ENCODE measurements at regions not wholly inside any gene's neighbourhood (a gene's known extent, or its start where the extent isn't known, plus 50 kb on each side); places are given as distances from the start of the nearest gene placed in this dataset.

DNA sequence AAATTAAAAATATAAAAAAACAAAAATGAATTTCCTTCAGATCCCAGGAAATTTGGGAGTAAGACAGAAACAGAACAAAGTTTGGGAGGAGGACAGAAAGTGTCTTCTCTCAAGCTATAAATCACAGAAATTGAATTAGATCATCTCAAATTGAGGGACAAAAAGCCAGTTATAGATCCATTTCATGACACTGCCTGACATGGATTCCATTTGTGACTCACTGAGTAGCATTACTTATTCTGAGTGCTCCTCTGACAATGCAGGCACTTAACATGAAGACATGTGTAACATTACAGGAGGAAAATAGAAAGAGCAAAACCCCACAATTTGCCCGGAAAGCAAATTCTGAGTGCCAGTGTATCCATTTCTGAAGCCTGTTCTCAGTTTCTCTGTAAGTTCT lies 63.9 kb upstream of the CREB1 start:
- no peak overlapping the region; the same call in 1 of the 2 replicates for H2AFZ ChIP-seq (ENCODE audit: low read depth)
- no peak overlapping the region for H3K4me3 ChIP-seq (ENCODE audit: low read depth in 2 of 2, low read length in 1 of 2)
- no peaks in the 10 kb centered on the region for H4K20me1 ChIP-seq (ENCODE audit: insufficient read depth)
- no peaks in the 10 kb centered on the region for H3F3A ChIP-seq (replicated peaks; ENCODE audit: insufficient read depth)
- H3K36me3 ChIP-seq (replicated peaks in 1 of 2; ENCODE audit: control insufficient read depth in 1 of 2, insufficient read depth in 2 of 2, low read length in 1 of 2) = no peaks in the 10 kb centered on the region
- H3K9me2 ChIP-seq = no peaks in the 10 kb centered on the region
- TF ChIP-seq MEF2A (IDR thresholded peaks at IDR 0.05; ENCODE audit: borderline replicate concordance, low read depth) (no peak), TAF1 (IDR thresholded peaks at IDR 0.05; ENCODE audit: borderline replicate concordance, low read depth, low read length) (no peak), TCF12 (IDR thresholded peaks at IDR 0.05) (no peak)
- H3K9ac ChIP-seq = no peak overlapping the region
- ChIA-PET POLR2A (interaction anchor here (1.8 kb wide), 1 partner anchor 300 kb away, joined by 6 read pairs; the partner anchor contains the start of gene KLF7), CTCF (interaction anchor here (0.9 kb wide), 1 partner anchor 665 kb away, joined by 3 read pairs; no protein-coding TSS in a partner anchor)
- H3K27ac ChIP-seq (ENCODE audit: low read depth in 2 of 2, low read length in 1 of 2) = no peak overlapping the region; a peak in 1 of 4 replicates
- H3K79me2 ChIP-seq (ENCODE audit: insufficient read depth) = no peaks in the 10 kb centered on the region
- H3K27me3 ChIP-seq (ENCODE audit: insufficient read depth) = no peaks in the 10 kb centered on the region
- H3K4me1 ChIP-seq (ENCODE audit: control insufficient read depth in 1 of 2, insufficient read depth in 2 of 2, low read depth in 1 of 2, low read length in 1 of 2) = peaks cover 7 to 29% of the 10 kb centered on the region in 2 experiments; a peak in 3 of 4 replicates
- H3K4me2 ChIP-seq = no peak overlapping the region
- no peak for DNase-seq
- WGBS (ENCODE audit: low lambda C conversion rate) = 100% methylated on average over 1 of the region's 1 CpG
- no peaks in the 10 kb centered on the region for H3K9me3 ChIP-seq

DNA sequence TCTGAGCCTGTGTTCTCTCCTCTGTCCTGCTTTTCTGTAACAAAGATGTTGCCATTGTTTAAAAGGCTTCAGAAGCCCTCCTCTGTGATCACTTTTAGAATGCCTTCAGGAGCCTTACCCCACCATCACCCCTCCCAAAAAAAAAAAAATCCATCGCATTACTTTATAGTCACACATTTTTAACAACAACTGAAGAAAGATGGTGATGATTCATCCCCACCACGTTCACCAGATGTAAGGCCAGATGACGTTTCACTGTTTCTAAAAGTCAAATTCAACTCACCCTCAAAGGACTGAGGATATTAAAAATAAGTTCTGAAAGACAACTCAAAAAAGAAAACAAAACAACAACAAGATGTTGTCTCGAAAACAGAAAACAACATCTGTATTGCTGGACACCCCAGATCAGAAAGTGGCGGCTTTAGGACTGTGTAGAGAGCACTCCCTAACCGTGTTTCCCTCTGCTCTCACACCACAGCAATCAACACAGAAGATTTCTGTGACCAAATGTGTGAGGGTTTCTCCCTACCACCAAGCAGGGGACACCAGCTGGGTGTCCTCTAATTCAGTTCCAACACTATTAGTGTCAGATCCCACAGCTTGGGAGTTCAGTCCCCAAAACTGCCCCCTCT lies 61.9 kb upstream of the CREB1 start:
- TF ChIP-seq FOSL2 (IDR thresholded peaks at IDR 0.05; ENCODE audit: borderline replicate concordance, low read depth) (peak; percentile 72; the same call in 1 of the 2 replicates), JUND (IDR thresholded peaks at IDR 0.05) (peak; percentile 60), TEAD4 (IDR thresholded peaks at IDR 0.05; ENCODE audit: borderline replicate concordance, insufficient read depth) (no peak), TCF12 (IDR thresholded peaks at IDR 0.05) (peak; percentile 82), PBX3 (IDR thresholded peaks at IDR 0.05) (peak; percentile 32), RCOR1 (IDR thresholded peaks at IDR 0.05; ENCODE audit: low read length) (no peak)
- no peak overlapping the region for H3K4me3 ChIP-seq (ENCODE audit: low read depth in 2 of 2, low read length in 1 of 2)
- no peak for DNase-seq
- POLR2A ChIA-PET = interaction anchor here (0.6 to 6.7 kb wide), 5 partner anchors 30 to 1982 kb away, joined by 3 to 62 read pairs (median 6); partner anchors contain the start of gene KLF7
- 48% methylated on average over 6 of the region's 6 CpGs for WGBS (ENCODE audit: low lambda C conversion rate)
- no peaks in the 10 kb centered on the region for H3K79me2 ChIP-seq (ENCODE audit: insufficient read depth)
- H3K27me3 ChIP-seq (ENCODE audit: insufficient read depth) = no peaks in the 10 kb centered on the region
- CTCF ChIA-PET = interaction anchor here (2.4 to 7.4 kb wide), 2 partner anchors 301 to 486 kb away, joined by 8 to 87 read pairs; partner anchors contain the start of gene KLF7
- peak overlapping the region; percentile 41; the same call in 1 of the 2 replicates for H2AFZ ChIP-seq (ENCODE audit: low read depth)
- no peaks in the 10 kb centered on the region for H3K9me3 ChIP-seq
- peaks cover 10 to 45% of the 10 kb centered on the region in 2 experiments; a peak in 3 of 4 replicates for H3K4me1 ChIP-seq (ENCODE audit: control insufficient read depth in 1 of 2, insufficient read depth in 2 of 2, low read depth in 1 of 2, low read length in 1 of 2)
- H4K20me1 ChIP-seq (ENCODE audit: insufficient read depth) = no peaks in the 10 kb centered on the region
- H3K9ac ChIP-seq = no peak overlapping the region
- peak overlapping the region; percentile 27 to 95; a peak in 2 of 4 replicates for H3K27ac ChIP-seq (ENCODE audit: low read depth in 2 of 2, low read length in 1 of 2)
- no peaks in the 10 kb centered on the region for H3F3A ChIP-seq (replicated peaks; ENCODE audit: insufficient read depth)
- no peaks in the 10 kb centered on the region for H3K36me3 ChIP-seq (replicated peaks in 1 of 2; ENCODE audit: control insufficient read depth in 1 of 2, insufficient read depth in 2 of 2, low read length in 1 of 2)
- no peak overlapping the region for H3K4me2 ChIP-seq
- no peaks in the 10 kb centered on the region for H3K9me2 ChIP-seq

DNA sequence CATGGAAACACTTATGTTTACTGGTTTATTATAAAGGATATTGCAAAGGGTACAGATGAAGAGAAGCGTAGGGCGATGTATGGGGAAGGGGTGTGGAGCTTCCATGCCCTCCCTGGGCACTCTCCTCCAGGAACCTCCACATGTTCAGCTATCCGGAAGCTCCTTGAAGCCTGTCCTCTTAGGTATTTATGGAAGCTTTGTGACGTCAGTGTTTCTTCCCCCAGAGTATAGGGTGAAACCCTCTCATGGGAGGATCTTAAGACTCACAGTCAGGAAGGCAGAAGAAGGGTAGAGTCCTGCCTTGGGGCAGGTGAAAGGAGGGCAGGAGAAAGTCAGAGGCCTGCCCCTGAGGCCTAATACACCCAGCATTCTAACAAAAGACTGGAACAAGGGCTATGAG lies 61.3 kb upstream of the CREB1 start:
- Histone ChIP-seq H3F3A (replicated peaks; ENCODE audit: insufficient read depth) (no peaks in the 10 kb centered on the region), H3K27me3 (ENCODE audit: insufficient read depth) (no peaks in the 10 kb centered on the region), H3K27ac (ENCODE audit: low read depth in 2 of 2, low read length in 1 of 2) (peak overlapping the region in 1 of 2 experiments; percentile 95; a peak in 2 of 4 replicates), H3K9me2 (no peaks in the 10 kb centered on the region), H3K4me2 (no peak overlapping the region), H4K20me1 (ENCODE audit: insufficient read depth) (no peaks in the 10 kb centered on the region), H3K9me3 (no peaks in the 10 kb centered on the region), H3K4me3 (ENCODE audit: low read depth in 2 of 2, low read length in 1 of 2) (no peak overlapping the region), H3K36me3 (replicated peaks in 1 of 2; ENCODE audit: control insufficient read depth in 1 of 2, insufficient read depth in 2 of 2, low read length in 1 of 2) (no peaks in the 10 kb centered on the region), H2AFZ (ENCODE audit: low read depth) (no peak overlapping the region), H3K9ac (no peak overlapping the region), H3K4me1 (ENCODE audit: control insufficient read depth in 1 of 2, insufficient read depth in 2 of 2, low read depth in 1 of 2, low read length in 1 of 2) (peaks cover 15 to 51% of the 10 kb centered on the region in 2 experiments; a peak in 3 of 4 replicates), H3K79me2 (ENCODE audit: insufficient read depth) (no peaks in the 10 kb centered on the region)
- DNase-seq = no peak
- POLR2A ChIA-PET = interaction anchor here (0.6 to 6.7 kb wide), 5 partner anchors 18 to 306 kb away, joined by 3 to 62 read pairs (median 6); partner anchors contain the start of gene KLF7
- no peak for TF ChIP-seq CTCF (IDR thresholded peaks at IDR 0.05)
- no peak for TF ChIP-seq RCOR1 (IDR thresholded peaks at IDR 0.05; ENCODE audit: low read length)
- TF ChIP-seq USF2 (IDR thresholded peaks at IDR 0.05; ENCODE audit: borderline replicate concordance, low read depth, low read length) = no peak
- TF ChIP-seq FOXJ3 (CRISPR knock-in tag; IDR thresholded peaks at IDR 0.05) = no peak
- no peak for TF ChIP-seq MXI1 (IDR thresholded peaks at IDR 0.05; ENCODE audit: low read depth, low read length)
- no peak for TF ChIP-seq NRF1 (IDR thresholded peaks at IDR 0.05; ENCODE audit: low read depth, low read length)
- CTCF ChIA-PET = interaction anchor here (0.9 to 7.4 kb wide), 5 partner anchors 302 to 668 kb away, joined by 3 to 87 read pairs (median 7); partner anchors contain the start of gene KLF7
- WGBS (ENCODE audit: low lambda C conversion rate) = 97% methylated on average over 4 of the region's 4 CpGs
